HG02642 (cell line): ENCODE measurements at regions not wholly inside any gene's neighbourhood (a gene's known extent, or its start where the extent isn't known, plus 50 kb on each side); places are given as distances from the start of the nearest gene placed in this dataset.

Experiments
- ATAC-seq: cut with Tn5 transposase; IDR thresholded peaks from one replicate; pipeline ENCODE4 v1.9.1; 2021; ENCODE audit warnings: mild to moderate bottlenecking; ENCODE audit not compliant: unreplicated experiment, poor library complexity

DNA sequence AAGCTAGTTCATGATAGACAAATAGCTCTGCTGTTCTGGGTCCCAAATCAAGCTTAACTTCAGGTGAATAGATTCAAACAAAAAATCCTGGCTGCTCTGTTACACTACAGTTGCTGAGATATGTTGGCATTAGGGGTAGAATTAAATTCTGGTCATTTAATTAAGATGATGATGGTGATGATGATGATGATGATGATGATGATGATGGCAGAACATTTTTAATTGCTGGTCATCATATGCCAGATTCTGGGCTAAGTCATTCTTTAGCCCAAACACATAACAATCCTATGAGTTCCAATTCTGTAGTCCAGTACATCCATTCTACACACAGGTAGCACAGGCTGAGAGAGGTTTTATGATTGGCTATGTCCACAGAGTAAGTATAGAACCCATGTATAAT lies 741.5 kb downstream of the STIM2 start:
- ATAC-seq: no peak

DNA sequence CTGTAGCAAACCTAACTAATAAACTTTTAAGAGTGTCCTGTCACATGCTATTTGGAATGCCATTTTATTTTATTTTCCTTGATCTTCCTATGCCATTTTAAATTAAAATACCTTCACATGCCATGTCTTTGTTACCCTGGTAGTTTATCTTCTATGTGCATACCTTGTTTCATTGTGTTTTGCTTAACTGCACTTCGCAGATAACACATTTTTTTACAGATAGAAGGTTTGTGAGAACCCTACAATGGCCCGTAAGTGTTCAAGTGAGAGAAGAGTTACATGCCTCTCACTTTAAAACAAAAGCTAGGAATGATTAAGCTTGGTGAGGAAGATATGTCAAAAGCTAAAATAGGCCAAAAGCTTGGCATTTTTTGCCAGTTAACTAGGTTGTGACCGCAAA lies 744.1 kb downstream of the STIM2 start:
- ATAC-seq: no peak

DNA sequence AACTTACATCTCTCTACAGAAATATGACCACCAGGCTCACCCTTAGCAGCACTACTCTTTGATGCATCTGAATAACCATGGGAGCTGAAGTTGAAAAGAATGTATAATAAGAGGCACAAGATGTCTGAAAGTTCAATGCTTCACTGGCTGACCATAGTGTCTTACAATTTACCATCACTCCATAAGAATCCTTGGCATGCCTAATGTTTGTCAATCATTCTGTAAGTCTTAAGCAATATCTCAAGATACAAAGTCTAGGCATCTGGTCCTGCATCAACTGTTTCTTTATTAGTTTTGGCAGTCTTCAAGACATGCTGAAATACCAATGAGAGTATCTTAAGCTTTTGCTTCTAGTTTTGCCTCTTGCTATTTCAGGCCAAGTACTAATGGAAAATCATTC lies 755.5 kb downstream of the STIM2 start:
- ATAC-seq: no peak

DNA sequence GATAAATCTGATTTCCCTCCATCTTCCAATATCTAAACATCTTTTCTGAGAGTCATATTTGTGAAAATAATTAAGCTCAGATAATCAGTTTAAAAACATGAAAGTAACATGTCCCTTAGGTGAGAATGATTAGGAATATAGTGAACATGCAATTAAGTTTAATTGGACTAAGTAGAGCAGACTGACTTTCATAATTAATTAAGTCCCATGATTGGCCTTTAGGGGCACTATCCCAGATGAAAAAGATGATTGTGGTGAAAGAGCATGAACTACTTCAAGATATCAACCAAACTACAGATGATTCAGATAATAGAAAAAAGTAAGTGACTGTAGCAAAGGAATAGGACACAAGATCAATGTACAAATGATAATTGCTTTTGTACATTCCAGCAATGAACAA lies 758.8 kb downstream of the STIM2 start:
- no peak for ATAC-seq

DNA sequence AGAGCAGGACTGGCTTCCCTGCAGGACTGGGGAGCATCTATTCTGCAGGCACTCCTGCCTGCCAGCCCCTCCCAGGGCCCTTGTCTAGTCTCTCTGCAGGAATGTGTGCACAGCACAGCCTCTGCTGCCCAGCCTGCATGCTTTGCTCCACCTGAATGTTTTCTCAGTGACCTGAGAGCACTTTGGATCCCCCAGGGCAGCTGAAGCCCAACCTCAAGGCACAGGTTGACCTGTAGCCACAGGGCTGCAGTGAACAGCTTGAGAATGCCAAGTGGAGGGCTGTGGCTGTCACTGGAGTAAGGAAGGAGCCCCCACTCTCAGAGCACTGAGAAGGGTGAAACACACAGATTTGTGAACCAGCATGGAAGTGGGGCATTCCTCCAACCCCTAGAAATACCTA lies 760.2 kb downstream of the STIM2 start:
- ATAC-seq: no peak

GRCh38 chr4:27624749-27625148 lies 764.1 kb downstream of the STIM2 start:
- ATAC-seq: no peak

GRCh38 chr4:27628609-27629008 lies 768.0 kb downstream of the STIM2 start:
- no peak for ATAC-seq

DNA sequence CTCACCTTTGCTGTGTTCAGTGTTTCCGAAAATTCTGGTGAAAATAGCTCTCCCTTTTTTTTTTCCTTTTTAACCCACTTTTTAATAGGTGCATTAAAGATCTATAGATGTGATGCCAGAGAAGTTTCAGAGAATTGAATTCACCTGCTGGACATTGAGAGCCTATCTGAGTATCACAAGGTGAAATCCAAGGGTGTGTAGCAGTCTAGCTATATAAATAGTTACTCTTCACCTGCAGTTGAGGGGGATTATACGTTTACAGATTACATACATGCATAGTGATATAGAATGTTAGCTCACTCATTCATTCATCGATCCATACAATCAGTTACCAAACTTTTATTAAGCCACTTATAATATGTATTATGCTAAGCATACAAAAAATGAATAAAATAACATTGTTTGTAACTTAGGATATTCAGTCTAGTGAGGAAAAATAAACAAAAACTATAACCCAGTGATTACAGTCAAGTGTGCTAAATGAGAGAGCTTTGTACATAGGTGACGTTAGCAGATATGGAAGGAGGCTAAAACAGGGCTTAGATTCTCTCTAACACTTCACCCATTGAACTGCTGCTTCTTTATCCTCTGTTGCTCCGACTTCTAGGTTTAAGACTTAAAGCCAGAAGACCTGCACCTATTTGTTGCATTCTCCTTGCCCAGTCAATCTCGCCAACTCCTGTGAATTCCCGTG lies 769.0 kb downstream of the STIM2 start:
- ATAC-seq: no peak

DNA sequence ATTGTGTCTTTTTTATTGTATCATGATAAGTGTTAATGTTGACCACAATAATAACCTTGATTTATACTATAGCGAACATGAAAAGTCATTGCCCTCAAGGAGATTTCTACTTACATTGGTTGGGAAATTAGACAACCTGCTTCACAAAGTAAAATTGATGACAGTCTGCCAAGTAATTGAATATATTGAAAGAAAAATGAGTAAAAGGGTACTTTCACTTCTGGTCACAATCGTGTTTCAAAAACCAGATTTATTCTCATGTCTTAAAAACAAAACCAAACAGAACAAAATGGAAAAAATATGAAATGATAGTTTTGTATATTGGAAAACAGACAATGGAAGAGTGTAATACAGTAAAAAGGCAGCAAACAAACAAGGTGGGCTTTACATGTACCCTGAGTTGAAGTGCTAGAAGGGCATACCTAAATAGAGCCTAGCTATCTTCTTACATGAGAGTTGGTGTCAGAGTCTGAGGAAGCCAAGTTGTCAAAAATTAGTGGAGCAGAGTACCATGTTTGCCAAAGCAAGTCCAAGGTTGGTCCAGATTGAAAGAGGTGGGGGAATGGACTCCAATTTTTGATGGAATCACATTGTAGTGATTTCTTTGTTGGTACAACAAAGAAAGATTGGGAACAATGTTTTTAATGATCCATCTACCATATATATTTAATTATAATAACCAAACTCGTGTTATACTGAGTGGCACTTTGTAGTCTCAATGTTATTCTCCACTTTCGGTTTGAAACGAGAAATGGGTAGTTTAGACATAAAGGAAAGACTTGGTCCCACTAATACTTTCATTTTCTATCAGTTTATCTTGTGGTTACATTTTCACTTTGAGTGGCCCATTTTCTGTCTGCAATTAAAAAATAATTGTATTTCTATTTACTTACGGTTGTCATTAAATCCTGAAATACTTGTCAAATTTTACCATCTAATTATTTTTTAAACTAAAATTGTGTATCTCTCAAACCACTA lies 775.6 kb downstream of the STIM2 start:
- peak; percentile 74 for ATAC-seq

DNA sequence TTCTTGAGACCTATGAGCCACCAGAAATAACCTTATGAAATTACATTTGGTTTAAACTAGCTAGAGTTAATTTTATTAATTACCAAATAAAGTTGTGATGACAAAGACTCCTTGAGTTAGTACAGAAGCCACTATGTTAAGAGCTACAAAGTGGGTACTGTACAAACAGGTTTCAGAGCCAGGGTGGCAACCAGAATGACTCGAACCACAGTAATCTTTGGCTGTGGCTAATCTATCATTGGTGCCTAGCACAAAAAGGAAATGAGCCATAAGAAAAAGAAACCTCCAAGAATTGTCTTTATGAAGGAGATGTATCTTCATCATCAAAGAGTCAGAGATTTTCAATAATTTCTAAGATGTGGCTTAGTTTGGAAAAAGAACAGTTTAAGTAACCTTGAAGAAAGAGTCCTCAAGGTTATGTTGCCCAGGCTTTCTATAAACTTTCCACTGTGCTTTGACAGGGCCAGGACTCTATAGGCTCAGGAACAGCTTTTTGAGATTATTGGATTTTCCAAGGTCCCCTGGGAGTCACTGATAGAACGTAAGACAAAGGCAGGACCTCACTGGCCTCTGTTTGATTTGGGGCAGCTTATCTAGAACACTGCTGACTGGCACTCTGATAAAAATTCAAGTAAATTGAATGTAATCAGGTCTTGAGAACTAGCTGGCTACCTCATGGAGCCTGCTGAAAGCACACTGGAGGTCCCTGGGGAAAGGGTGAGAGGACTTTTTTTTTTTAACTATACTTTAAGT lies 777.7 kb downstream of the STIM2 start:
- no peak for ATAC-seq

- ATAC-seq: no peak
Measured at GRCh38 chr4:27643101-27643500, 782.5 kb downstream of the STIM2 start.

DNA sequence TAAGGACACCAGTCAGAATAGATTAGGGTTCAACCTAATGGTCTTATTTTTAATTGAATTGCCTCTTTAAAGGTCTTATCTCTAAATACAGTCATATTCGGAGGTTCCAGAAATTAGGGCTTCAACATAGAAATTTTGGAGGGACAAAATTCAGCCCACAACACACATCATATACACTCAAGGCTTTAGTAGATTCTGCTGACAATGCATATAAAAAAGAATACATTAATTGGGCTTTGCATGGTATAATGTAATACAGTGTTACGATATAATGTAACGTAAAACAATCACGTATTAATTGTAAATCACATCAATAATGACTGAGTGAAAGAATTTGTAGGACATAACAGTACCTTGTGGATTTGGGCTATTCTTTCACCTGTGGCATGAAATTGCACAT lies 787.8 kb downstream of the STIM2 start:
- no peak for ATAC-seq

- no peak for ATAC-seq
Measured at GRCh38 chr4:27662426-27662825, 801.8 kb downstream of the STIM2 start.

DNA sequence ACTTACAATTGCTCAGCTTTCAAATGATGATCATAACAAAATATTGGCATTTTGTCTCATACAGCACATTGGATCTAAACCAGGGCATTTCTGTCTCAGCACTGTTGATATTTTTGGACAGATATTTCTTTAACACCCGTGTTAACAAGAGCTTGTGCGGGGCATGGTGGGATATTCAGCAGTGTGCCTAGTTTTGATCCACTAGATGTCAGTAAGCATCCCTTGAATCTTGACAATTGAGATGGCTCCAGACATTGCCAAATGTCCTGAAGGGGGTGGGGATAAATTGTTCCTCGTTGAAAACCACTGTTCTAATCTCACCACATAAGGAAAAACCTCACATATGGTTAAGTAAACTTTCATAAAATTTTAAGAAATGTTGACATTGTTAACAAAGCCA lies 806.3 kb downstream of the STIM2 start:
- ATAC-seq: no peak

GRCh38 chr4:27668001-27668400 lies 807.4 kb downstream of the STIM2 start:
- ATAC-seq: no peak

- no peak for ATAC-seq
Measured at GRCh38 chr4:27678027-27678426, 817.4 kb downstream of the STIM2 start.

DNA sequence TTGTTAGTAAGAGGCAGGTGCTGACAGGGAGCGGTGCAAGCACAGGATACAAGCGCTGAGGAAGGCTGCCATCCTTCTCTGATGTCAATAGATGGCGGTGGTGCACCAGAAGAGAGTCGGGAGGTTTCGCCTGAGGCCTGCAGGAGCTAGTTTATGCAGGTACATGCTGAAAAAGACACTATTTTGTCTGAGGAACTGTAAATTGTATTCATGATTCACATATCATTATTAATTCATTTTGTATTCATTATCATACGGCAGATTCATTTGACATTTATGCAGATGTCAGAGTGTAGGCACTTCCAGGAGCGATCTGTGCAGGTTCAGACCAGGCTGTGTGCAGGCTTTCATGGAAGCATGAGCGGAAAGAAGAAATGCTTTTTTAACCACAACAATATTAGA lies 824.0 kb downstream of the STIM2 start:
- ATAC-seq: peak; percentile 97

DNA sequence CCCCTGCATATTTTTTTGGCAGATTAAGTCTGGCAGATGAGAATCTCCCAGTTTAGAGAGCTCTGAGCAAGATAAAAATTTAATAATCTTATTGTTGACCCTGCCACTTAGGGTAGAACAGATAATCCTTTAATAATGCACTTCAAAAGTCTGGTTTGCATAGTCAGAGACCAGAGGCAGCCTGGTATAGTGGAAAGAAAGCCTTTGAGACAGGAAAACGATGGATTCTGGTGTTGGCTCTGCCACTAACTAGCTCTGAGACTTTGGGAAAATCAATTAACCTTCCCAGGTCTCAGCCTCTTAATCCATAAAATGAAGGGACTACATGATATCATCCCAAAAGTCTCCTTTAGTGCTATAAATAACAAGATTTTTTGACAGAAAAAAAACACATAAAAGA lies 824.5 kb downstream of the STIM2 start:
- ATAC-seq: no peak

DNA sequence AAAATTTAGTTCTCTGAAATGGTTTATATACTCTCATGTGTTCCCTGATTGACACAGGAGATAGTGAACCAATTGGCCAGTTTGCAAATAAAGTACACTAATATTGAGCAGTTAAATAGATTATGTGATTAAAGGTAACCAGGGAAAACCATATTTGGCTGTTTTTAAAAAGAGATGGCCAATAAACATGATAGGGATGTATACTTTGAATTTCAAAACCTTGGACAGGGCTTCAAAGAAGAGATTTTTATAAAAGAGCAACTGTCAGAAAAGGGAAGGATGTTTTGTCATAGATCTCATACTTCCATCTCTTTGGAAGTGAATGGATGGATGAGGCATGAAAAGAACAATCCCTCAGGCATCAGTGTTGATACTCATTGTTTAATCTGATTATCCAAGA lies 825.3 kb downstream of the STIM2 start:
- no peak for ATAC-seq

DNA sequence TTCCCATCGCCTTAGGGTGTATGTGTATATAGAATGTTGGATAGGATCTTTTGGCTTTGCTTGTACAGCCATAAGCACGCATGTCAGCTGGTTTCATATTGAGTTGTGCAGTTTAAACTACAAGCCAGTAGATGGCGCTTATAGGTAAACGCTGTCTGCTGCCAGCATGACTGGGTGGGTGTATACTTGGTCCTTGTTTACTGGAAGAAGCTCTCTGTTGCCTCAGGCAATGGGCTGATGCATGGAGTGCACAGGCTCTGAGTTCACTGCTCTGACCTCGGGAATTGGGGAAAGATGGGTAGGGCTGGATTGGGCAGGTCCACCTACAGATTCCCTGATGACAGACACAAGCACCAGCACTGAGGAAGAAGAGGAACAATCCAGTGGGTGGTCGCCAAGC lies 831.5 kb downstream of the STIM2 start:
- peak; percentile 93 for ATAC-seq
